Neuron (in vitro differentiated cells): ENCODE measurements at regions not wholly inside any gene's neighbourhood (a gene's known extent, or its start where the extent isn't known, plus 50 kb on each side); places are given as distances from the start of the nearest gene placed in this dataset.
"Not testable (repeated sequence)": the region's sequence is repeated elsewhere in the genome, so short reads cannot be mapped to it uniquely, and the experiment has no call there.

Experiments used
- H2AFZ ChIP-seq: one replicate; pipeline ENCODE4 v1.6.1; 2013; ENCODE audit warnings: low read depth, mild to moderate bottlenecking, inconsistent platforms, low read length, moderate library complexity
- H3K27me3 ChIP-seq: one replicate; pipeline ENCODE4 v1.6.1; 2013; ENCODE audit warnings: low read length; ENCODE audit not compliant: insufficient read depth
- H3K36me3 ChIP-seq: one replicate; pipeline ENCODE4 v1.6.1; 2013; ENCODE audit warnings: low read length; ENCODE audit not compliant: insufficient read depth
- H3K4me1 ChIP-seq: one replicate; pipeline ENCODE4 v1.6.1; 2013; ENCODE audit warnings: low read length; ENCODE audit not compliant: insufficient read depth
- H3K4me3 ChIP-seq: 2 replicates; pipeline ENCODE4 v1.5.1; 2013; ENCODE audit warnings: mild to moderate bottlenecking, low read length, moderate library complexity
- H3K9me3 ChIP-seq: one replicate; pipeline ENCODE4 v1.6.1; 2013; ENCODE audit warnings: low read length

DNA sequence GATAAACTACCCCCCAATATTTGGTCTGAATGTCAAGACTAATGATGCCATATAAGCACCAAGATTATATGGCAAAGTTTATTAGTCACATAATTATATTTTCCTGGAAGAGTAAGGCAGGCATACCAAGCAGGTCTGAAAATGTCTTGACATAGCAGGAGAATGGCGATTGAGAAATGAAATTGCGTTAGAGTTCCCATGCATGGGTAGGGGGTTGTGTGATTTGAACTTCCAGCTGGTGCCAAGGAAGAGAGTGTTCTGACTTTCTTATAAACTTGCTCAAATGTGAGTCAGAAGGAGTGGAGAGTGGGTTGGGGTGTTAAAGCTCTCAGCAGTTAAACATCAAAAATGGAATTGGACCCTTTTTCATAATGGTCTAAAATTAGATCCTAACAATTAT is 1200.6 kb upstream of the ACO1 start:
- Histone ChIP-seq H2AFZ (no peak overlapping the region), H3K36me3 (no peaks in the 10 kb centered on the region), H3K27me3 (no peaks in the 10 kb centered on the region), H3K9me3 (no peaks in the 10 kb centered on the region), H3K4me1 (no peaks in the 10 kb centered on the region), H3K4me3 (no peak overlapping the region)

DNA sequence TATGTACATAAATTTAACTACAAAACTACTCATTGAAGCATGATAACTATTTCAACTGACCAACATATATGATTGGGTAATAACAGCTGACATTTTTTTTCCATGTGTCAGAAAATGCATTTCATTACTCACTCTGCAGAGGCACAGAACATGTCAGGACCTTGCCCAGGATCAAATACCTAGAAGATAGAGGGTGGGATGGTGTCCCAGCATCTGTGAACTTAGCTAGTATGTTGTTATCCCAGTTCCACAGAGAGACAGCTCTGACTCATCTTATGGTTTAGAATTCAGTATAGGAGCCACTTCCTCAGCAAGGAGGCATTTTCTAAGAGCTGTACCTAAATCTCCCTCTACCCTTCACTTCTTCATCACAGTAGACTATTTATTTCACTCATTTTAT is 1198.6 kb upstream of the ACO1 start:
- H2AFZ ChIP-seq = no peak overlapping the region
- no peaks in the 10 kb centered on the region for H3K36me3 ChIP-seq
- no peaks in the 10 kb centered on the region for H3K9me3 ChIP-seq
- no peak overlapping the region for H3K4me3 ChIP-seq
- H3K27me3 ChIP-seq = no peaks in the 10 kb centered on the region
- no peaks in the 10 kb centered on the region for H3K4me1 ChIP-seq

DNA sequence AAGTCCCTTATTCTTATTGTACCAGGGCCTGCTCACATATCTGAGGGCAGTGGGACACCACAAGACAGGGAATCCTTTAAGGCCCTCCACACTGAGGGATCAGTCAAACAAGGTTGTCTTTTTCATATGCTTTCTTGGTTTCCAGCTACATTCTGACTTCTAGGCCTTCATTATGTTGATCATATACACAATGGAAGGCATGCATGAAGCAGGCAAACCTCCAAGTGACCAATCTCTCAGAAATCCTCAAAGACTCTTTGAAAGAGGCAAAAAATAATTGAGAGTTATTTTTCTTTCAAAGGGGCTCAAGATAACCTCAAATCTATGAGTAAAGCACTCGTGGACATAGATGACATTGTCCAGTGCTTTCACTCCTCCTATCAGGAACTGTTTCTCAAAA is 1195.9 kb upstream of the ACO1 start:
- Histone ChIP-seq H3K27me3 (no peaks in the 10 kb centered on the region), H3K9me3 (no peaks in the 10 kb centered on the region), H3K4me3 (no peak overlapping the region), H3K4me1 (no peaks in the 10 kb centered on the region), H3K36me3 (no peaks in the 10 kb centered on the region), H2AFZ (no peak overlapping the region)

DNA sequence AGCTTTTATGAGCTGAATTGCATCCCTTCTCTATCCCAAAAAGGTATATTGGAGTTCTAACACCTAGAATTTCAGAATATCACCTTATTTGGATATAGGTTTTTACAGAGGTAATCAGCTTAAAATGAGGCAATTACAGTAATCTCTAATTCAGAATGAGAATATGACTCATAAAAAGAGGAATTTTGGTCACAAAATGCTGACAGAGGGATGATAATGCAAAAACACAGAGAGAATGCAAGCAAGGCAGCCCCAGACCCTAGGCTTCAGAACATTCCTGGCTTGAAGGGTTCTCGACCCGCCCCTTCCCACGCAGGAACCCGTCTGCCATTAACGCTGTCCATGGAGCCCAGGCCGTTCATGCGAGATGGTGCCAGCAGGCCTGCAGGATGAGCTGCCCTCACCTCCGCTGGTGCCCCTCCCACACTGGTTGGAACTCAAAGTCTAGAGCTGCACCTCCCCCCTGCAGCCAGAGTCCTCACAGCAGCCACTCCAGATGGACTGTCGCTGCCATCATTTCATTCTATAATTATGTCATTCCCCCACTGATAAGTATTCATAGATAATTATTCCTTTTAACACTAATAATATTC is 1173.4 kb upstream of the ACO1 start:
- Histone ChIP-seq H3K4me1 (no peaks in the 10 kb centered on the region), H3K27me3 (no peaks in the 10 kb centered on the region), H2AFZ (no peak overlapping the region), H3K9me3 (no peaks in the 10 kb centered on the region), H3K36me3 (no peaks in the 10 kb centered on the region), H3K4me3 (no peak overlapping the region)

DNA sequence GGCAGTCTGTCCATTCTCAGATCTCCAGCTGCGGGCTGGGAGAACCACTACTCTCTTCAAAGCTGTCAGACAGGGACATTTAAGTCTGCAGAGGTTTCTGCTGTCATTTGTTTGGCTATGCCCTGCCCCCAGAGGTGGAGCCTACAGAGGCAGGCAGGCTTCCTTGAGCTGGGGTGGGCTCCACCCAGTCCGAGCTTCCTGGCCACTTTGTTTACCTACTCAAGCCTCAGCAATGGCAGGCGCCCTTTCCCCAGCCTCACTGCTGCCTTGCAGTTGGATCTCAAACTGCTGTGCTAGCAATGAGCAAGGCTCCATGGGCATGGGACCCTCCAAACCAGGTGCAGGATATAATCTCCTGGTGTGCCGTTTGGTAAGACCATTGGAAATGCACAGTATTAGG is 1154.5 kb upstream of the ACO1 start:
- H3K36me3 ChIP-seq, H3K4me3 ChIP-seq, H3K4me1 ChIP-seq, H2AFZ ChIP-seq, H3K27me3 ChIP-seq, H3K9me3 ChIP-seq: not testable (repeated sequence)

DNA sequence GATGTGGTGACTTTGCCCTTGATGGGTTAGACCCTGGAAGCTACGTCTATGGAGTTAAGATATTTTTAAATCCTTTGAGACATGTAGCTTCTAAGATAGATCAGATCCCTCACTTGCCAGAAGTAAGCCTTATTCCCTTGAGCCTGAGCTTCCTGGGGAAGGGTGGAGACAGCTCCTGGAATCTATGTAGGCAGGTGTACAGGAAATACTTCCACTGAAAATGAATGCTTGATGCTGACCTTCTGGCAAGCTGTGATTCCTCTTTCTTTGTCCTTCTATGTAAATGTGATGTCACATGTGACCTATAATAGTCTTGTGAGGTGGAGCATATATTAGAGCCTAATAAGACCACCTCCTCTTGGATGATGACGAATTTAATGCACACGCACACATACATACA is 1152.0 kb upstream of the ACO1 start:
- no peaks in the 10 kb centered on the region for H3K27me3 ChIP-seq
- no peak overlapping the region for H3K4me3 ChIP-seq
- no peak overlapping the region for H2AFZ ChIP-seq
- H3K36me3 ChIP-seq = no peaks in the 10 kb centered on the region
- no peaks in the 10 kb centered on the region for H3K9me3 ChIP-seq
- H3K4me1 ChIP-seq = no peaks in the 10 kb centered on the region

DNA sequence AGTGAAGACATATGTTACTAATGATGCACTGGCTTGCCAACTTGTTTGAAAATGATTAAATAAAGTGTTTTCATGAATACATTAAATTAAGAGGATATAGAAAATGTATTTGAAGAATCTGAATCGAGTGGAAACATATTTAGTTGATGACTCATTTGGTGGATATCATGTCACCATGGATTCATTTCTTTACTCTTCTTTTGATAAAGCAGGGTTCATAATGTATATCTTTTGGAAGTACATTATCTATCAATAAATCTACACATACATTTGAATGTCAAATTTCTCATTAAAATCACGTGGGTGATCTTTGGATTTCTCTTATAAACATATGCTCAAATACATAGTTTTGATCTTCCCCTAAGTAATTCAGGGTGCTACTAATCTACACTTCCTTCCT is 1148.1 kb upstream of the ACO1 start:
- H3K4me1 ChIP-seq = no peaks in the 10 kb centered on the region
- no peaks in the 10 kb centered on the region for H3K27me3 ChIP-seq
- no peak overlapping the region for H3K4me3 ChIP-seq
- H3K9me3 ChIP-seq = no peaks in the 10 kb centered on the region
- peak overlapping the region; percentile 10 for H2AFZ ChIP-seq
- H3K36me3 ChIP-seq = no peaks in the 10 kb centered on the region

DNA sequence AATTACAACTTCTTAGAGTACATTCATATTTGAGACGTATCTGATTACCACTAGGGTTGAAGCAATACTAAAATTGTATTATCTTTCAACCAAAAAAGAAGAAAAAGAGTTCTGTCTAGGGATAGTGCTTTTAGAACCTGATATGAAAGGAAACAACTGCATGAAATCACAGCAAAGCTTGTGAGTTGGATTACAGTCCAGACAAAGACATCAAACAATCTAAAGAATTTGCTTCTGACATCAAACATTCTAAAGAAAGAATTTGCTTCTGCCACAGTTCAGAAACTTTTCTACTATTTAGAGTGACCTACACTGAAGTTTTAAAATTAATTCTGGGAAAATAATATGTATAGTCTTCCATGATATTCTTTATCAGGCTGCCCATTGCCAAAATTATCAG is 1141.1 kb upstream of the ACO1 start:
- Histone ChIP-seq H3K36me3 (no peaks in the 10 kb centered on the region), H3K4me3 (no peak overlapping the region), H3K4me1 (no peaks in the 10 kb centered on the region), H3K9me3 (no peaks in the 10 kb centered on the region), H2AFZ (no peak overlapping the region), H3K27me3 (no peaks in the 10 kb centered on the region)

DNA sequence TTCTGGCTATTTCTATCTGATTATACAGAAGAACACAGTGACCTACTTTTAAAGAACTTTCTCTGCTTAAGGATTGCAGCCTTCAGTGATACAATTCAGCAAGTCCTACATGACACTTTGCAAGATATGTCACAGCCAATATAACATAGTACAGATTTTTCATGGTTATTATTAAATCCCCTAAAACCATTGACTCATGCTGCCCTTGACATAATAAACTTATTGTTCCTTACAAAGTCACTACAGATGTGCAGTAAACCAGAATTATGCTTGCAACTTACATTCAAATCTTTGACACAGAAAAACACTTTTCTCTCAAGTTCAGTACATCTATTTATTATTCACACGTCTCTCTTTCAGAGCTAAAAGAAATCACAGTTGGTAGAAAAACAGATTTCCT is 1136.3 kb upstream of the ACO1 start:
- Histone ChIP-seq H3K4me1 (no peaks in the 10 kb centered on the region), H3K4me3 (no peak overlapping the region), H2AFZ (no peak overlapping the region), H3K36me3 (no peaks in the 10 kb centered on the region), H3K9me3 (no peaks in the 10 kb centered on the region), H3K27me3 (no peaks in the 10 kb centered on the region)

DNA sequence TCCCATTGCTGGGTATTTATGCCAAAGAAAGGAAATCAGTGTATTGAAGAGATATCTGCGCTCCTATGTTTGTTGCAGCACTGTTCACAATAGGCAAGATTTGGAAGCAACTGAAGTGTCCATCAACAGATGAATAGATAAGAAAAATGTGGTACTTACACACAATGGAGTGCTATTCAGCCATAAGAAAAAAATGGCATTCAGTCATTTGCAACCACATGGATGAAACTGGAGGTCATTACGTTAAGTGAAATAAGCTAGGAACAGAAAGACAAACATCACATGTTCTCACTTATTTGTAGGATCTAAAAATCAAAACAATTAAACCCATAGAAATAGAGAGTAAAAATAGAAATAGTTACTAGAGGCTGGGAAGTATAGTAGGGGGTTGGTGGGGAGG is 1133.1 kb upstream of the ACO1 start:
- H3K4me1 ChIP-seq = no peaks in the 10 kb centered on the region
- no peaks in the 10 kb centered on the region for H3K27me3 ChIP-seq
- H3K9me3 ChIP-seq = peaks cover 4% of the 10 kb centered on the region
- no peak overlapping the region for H2AFZ ChIP-seq
- no peak overlapping the region for H3K4me3 ChIP-seq
- no peaks in the 10 kb centered on the region for H3K36me3 ChIP-seq

DNA sequence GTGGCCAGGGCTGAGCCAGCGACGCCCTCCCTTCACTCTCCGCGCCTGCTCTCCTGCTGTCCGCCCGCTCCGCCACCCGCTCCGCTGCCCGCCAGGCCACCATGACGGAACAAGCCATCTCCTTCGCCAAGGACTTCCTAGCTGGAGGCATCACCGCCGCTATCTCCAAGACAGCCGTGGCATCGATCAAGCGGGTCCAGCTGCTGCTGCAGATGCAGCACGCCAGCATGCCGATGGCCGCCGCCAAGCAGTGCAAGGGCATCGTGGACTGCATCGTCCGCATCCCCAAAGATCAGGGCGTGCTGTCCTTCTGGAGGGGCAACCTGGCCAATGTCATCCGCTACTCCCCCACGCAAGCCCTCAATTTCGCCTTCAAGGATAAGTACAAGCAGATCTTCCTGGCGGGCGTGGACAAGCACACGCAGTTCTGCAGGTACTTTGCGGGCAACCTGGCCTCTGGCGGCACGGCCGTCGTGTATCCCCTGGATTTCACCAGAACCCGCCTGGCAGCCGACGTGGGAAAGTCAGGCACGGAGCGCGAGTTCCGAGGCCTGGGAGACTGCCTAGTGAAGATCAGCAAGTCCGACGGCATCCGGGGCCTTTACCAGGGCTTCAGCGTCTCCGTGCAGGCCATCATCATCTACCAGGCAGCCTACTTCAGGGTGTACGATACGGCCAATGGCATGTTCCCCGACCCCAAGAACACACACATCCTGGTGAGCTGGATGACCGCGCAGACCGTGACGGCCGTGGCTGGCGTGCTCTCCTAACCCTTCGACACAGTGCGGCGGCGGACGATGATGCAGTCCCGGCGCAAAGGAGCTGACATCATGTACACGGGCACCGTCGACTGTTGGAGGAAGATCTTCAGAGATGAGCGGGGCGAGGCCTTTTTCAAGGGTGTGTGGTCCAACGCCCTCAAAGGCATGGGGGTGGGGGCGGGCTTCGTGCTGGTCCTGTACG is 1130.4 kb upstream of the ACO1 start:
- Histone ChIP-seq H3K4me3 (no peak overlapping the region), H3K36me3 (no peaks in the 10 kb centered on the region), H3K27me3 (no peaks in the 10 kb centered on the region), H3K9me3 (peaks cover 4% of the 10 kb centered on the region), H3K4me1 (no peaks in the 10 kb centered on the region), H2AFZ (no peak overlapping the region)

DNA sequence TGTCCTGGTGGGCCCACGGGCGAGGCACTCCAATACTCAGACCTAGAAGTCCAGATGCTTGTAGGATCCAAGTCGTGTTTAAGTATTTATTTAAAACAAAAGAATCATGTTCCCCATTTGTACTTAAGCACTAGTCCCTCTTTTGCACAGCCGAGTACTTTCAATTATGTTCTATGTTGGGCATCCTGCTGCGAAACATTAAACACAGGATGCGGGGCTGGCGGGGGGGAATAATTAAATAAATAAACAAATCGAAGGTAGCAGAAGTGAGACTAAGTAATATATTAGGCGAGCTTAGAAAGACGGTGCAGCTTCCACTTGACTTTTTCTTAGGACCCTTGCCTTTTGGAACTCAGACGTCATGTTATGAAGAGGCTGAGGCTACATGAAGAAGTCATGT is 1129.2 kb upstream of the ACO1 start:
- H3K9me3 ChIP-seq = peaks cover 4% of the 10 kb centered on the region
- no peaks in the 10 kb centered on the region for H3K36me3 ChIP-seq
- H2AFZ ChIP-seq = no peak overlapping the region
- H3K4me1 ChIP-seq = peaks cover 5% of the 10 kb centered on the region
- no peaks in the 10 kb centered on the region for H3K27me3 ChIP-seq
- H3K4me3 ChIP-seq = no peak overlapping the region

DNA sequence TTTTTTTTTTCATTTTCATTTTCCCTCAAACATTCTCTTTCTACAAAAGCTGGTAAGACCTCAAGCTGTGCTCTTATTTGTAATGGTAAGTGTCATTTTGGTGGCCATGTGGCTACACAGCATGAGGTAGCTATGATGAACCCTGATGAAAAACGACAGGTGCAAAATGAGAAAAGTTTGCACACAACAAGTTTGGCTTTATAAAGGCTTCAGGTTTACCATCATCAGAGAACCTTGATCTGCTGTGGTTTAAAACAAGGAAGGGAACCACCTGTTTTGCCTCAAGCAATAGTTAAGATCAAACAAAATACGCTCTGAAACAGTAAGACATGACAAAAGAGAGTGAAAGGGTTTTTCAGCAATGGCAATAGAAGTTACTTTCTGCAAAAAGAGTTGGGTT is 1124.6 kb upstream of the ACO1 start:
- Histone ChIP-seq H3K36me3 (no peaks in the 10 kb centered on the region), H3K4me3 (no peak overlapping the region), H3K4me1 (peaks cover 5% of the 10 kb centered on the region), H2AFZ (no peak overlapping the region), H3K9me3 (no peaks in the 10 kb centered on the region), H3K27me3 (no peaks in the 10 kb centered on the region)
